PFSK-1 (cell line): ENCODE measurements at regions not wholly inside any gene's neighbourhood (a gene's known extent, or its start where the extent isn't known, plus 50 kb on each side); places are given as distances from the start of the nearest gene placed in this dataset.

Experiments
- REST ChIP-seq, 2 experiments: IDR thresholded peaks; 2 replicates each; pipeline versions ENCODE4 v1.6.1 to v1.8.0; 2011 to 2012; ENCODE audit warnings: low read depth in 2 of 2, low read length in 2 of 2, control low read depth in 1 of 2, inconsistent platforms in 1 of 2, mild to moderate bottlenecking in 1 of 2, moderate library complexity in 1 of 2; ENCODE audit not compliant: insufficient read depth in 1 of 2
- TAF1 ChIP-seq: IDR thresholded peaks from 2 replicates; pipeline ENCODE4 v1.6.1; 2012; ENCODE audit warnings: low read length, control low read depth, borderline replicate concordance; ENCODE audit not compliant: insufficient read depth

- TF ChIP-seq REST (IDR thresholded peaks at IDR 0.05; ENCODE audit: insufficient read depth in 1 of 2, low read depth in 2 of 2, low read length in 2 of 2) (no peak), TAF1 (no peak)
These were observed 137.1 kb upstream of the CCDC150 start for GRCh38 chr2:196502386-196502785.
